HepG2 (cell line): ENCODE measurements at regions not wholly inside any gene's neighbourhood (a gene's known extent, or its start where the extent isn't known, plus 50 kb on each side); places are given as distances from the start of the nearest gene placed in this dataset.

Source experiments
- ATAC-seq: fragments of 200-7000 bp; cut with Tn5 transposase; 3 replicates; pipeline ENCODE4 v1.9.1; 2020; ENCODE audit warnings: mild to moderate bottlenecking, moderate library complexity
- BruUV-seq: library from RNA; stranded (reverse); fragments of 400-500 nt; replicated peaks from 2 replicates; lab custom pipeline; 2021; lab: Mats Ljungman, UMichigan
- CTCF ChIA-PET: fragments of 300-600 bp; formaldehyde crosslinking; extraction: SDS; loops from one replicate; lab custom pipeline; 2021; ENCODE audit warnings: low total read pairs, inconsistent platforms, low intra/inter-chr PET ratio; lab: Yijun Ruan, JAX
- POLR2A ChIA-PET: fragments of 350-600 bp; sonication (Branson Sonifier 250); formaldehyde crosslinking; loops from one replicate; lab custom pipeline; 2020; ENCODE audit warnings: antibody characterized with exemption, inconsistent platforms; lab: Yijun Ruan, JAX
- DNase-seq: peaks from one replicate; pipeline ENCODE4 v3.0.0-alpha.2; 2015; ENCODE audit warnings: low spot score
- FAIRE-seq: peaks from 3 replicates; lab custom pipeline; 2011; peaks lifted over from hg19 to GRCh38; lab: Jason Lieb, UNC
- H2AFZ ChIP-seq: one replicate; pipeline ENCODE4 v1.6.1; 2011; ENCODE audit warnings: low read length, inconsistent platforms
- H3K27ac ChIP-seq: fragments of 300-600 bp; 3 replicates; pipeline ENCODE4 v1.8.0; 2011; ENCODE audit warnings: mixed run types, mild to moderate bottlenecking, mixed read lengths, low read length, inconsistent platforms; ENCODE audit not compliant: insufficient read depth; ENCODE audit errors: extremely low read length
- H3K27me3 ChIP-seq, 2 experiments: fragments of 200-600 bp in 1 of 2; 2 replicates in 1 of 2; 3 replicates in 1 of 2; pipeline versions ENCODE4 v1.6.0 to v1.8.0; 2011; ENCODE audit warnings: low read length in 2 of 2, mild to moderate bottlenecking in 2 of 2, moderate library complexity in 2 of 2, inconsistent platforms in 1 of 2; ENCODE audit not compliant: insufficient read depth in 2 of 2, control insufficient read depth in 1 of 2
- H3K36me3 ChIP-seq, 2 experiments: fragments of 200-600 bp in 1 of 2; replicated peaks in 1 of 2; 2 replicates in 1 of 2; 3 replicates in 1 of 2; pipeline versions ENCODE4 v1.5.1 to v1.8.0; 2011; ENCODE audit warnings: low read length in 2 of 2, inconsistent platforms in 1 of 2; ENCODE audit not compliant: insufficient read depth in 2 of 2, control insufficient read depth in 1 of 2
- H3K4me1 ChIP-seq: 2 replicates; pipeline ENCODE4 v1.5.1; 2012; ENCODE audit warnings: low read length, inconsistent platforms; ENCODE audit not compliant: insufficient read depth
- H3K4me2 ChIP-seq: 2 replicates; pipeline ENCODE4 v1.6.0; 2011; ENCODE audit warnings: low read depth, low read length, inconsistent platforms
- H3K4me3 ChIP-seq, 3 experiments: fragments of 200-600 bp in 1 of 3; sonication (generic), shearing (Covaris generic) in 1 of 3; replicated peaks in 1 of 3; 2 replicates each; pipeline ENCODE4 v1.5.1; 2011 to 2016; ENCODE audit warnings: low read length in 3 of 3, inconsistent platforms in 2 of 3, low read depth in 2 of 3, mild to moderate bottlenecking in 2 of 3, control low read depth in 1 of 3, mixed read lengths in 1 of 3; ENCODE audit not compliant: insufficient read depth in 1 of 3
- H3K79me2 ChIP-seq: one replicate; pipeline ENCODE4 v1.6.1; 2011; ENCODE audit warnings: low read length, inconsistent platforms; ENCODE audit not compliant: insufficient read depth
- H3K9ac ChIP-seq: 2 replicates; pipeline ENCODE4 v1.6.0; 2011; ENCODE audit warnings: mild to moderate bottlenecking, low read depth, low read length, inconsistent platforms; ENCODE audit not compliant: insufficient read depth
- H3K9me3 ChIP-seq: 2 replicates; pipeline ENCODE4 v1.5.1; 2012; ENCODE audit warnings: mild to moderate bottlenecking, low read length
- H4K20me1 ChIP-seq: 2 replicates; pipeline ENCODE4 v1.6.0; 2011; ENCODE audit warnings: inconsistent platforms, mild to moderate bottlenecking, low read length, moderate library complexity; ENCODE audit not compliant: insufficient read depth
- AHR ChIP-seq: IDR thresholded peaks from 2 replicates; pipeline ENCODE4 v1.6.1; 2018; ENCODE audit warnings: missing genetic modification reagents, missing compliant biosample characterization
- ATF1 ChIP-seq: IDR thresholded peaks from 2 replicates; pipeline ENCODE4 v1.6.1; 2016; ENCODE audit warnings: mild to moderate bottlenecking, control low read depth
- CEBPG ChIP-seq: IDR thresholded peaks from 2 replicates; pipeline ENCODE4 v1.6.1; 2016
- DNMT3B ChIP-seq: conservative IDR thresholded peaks from 2 replicates; pipeline ENCODE4 v1.6.1; 2016; ENCODE audit warnings: missing biosample characterization, control low read depth
- RXRA ChIP-seq: sonication (generic); formaldehyde crosslinking; IDR thresholded peaks from 2 replicates; pipeline ENCODE4 v1.5.1; 2020; ENCODE audit warnings: missing genetic modification reagents
- RXRB ChIP-seq: IDR thresholded peaks from 2 replicates; pipeline ENCODE4 v1.6.1; 2016; ENCODE audit warnings: borderline replicate concordance, missing genetic modification reagents, missing compliant biosample characterization
- SIX4 ChIP-seq: sonication (generic); formaldehyde crosslinking; IDR thresholded peaks from 2 replicates; pipeline ENCODE4 v1.4.0; 2020; ENCODE audit warnings: missing genetic modification reagents
- SKI ChIP-seq: fragments of 450-650 bp; IDR thresholded peaks from one replicate; pipeline ENCODE4 v1.6.1; 2018; ENCODE audit warnings: mild to moderate bottlenecking; ENCODE audit not compliant: partially characterized antibody
- ZBTB7A ChIP-seq: sonication (generic); formaldehyde crosslinking; IDR thresholded peaks from 2 replicates; pipeline ENCODE4 v1.8.0; 2022; ENCODE audit warnings: mild to moderate bottlenecking, missing genetic modification reagents
- ZFP36L2 ChIP-seq: sonication (generic); formaldehyde crosslinking; IDR thresholded peaks from 2 replicates; pipeline ENCODE4 v1.4.0; 2020; ENCODE audit warnings: missing genetic modification reagents
- ZFP62 ChIP-seq: sonication (generic); formaldehyde crosslinking; IDR thresholded peaks from 2 replicates; pipeline ENCODE4 v1.4.0; 2020; ENCODE audit warnings: missing genetic modification reagents
- ZKSCAN8 ChIP-seq: IDR thresholded peaks from 2 replicates; pipeline ENCODE4 v1.6.1; 2016; ENCODE audit warnings: borderline replicate concordance, missing genetic modification reagents, missing compliant biosample characterization
- ZNF230 ChIP-seq: sonication (generic); formaldehyde crosslinking; IDR thresholded peaks from 2 replicates; pipeline ENCODE4 v1.4.0; 2020; ENCODE audit warnings: mild to moderate bottlenecking, missing genetic modification reagents
- ZNF326 ChIP-seq: sonication (generic); formaldehyde crosslinking; IDR thresholded peaks from 2 replicates; pipeline ENCODE4 v1.4.0; 2020; ENCODE audit warnings: missing genetic modification reagents, borderline replicate concordance
- ZNF343 ChIP-seq: sonication (generic); formaldehyde crosslinking; IDR thresholded peaks from 2 replicates; pipeline ENCODE4 v1.4.0; 2020; ENCODE audit warnings: mild to moderate bottlenecking, missing genetic modification reagents
- ZNF562 ChIP-seq: sonication (generic); formaldehyde crosslinking; IDR thresholded peaks from 2 replicates; pipeline ENCODE4 v1.8.0; 2022; ENCODE audit warnings: missing genetic modification reagents, borderline replicate concordance
- WGBS: methylation state at CpG from one replicate; pipeline ENCODE4 v1.1.6; 2017; ENCODE audit warnings: low lambda C conversion rate; 5-methylcytosine and 5-hydroxymethylcytosine counted together
- in situ Hi-C: cut with HindIII; loops from 2 replicates; pipeline ENCODE4 v1.10.0; 2017; ENCODE audit warnings: low pct_unique_long_range_greater_than_20kb; ENCODE audit not compliant: extremely low pct_ligation_motif_present
- intact Hi-C: fragments of 100-400 bp; cut with micrococcal nuclease; formaldehyde crosslinking; loops from one replicate; pipeline ENCODE4 v1.10.0; 2022; ENCODE audit not compliant: unreplicated experiment
- TF ChIP-seq, protein P1 (sequence below): sonication (generic); formaldehyde crosslinking; IDR thresholded peaks from 2 replicates; pipeline ENCODE4 v1.8.1; 2023; ENCODE audit warnings: mild to moderate bottlenecking, moderate library complexity, missing genetic modification reagents
- TF ChIP-seq, protein P2 (sequence below): sonication (generic); formaldehyde crosslinking; IDR thresholded peaks from 2 replicates; pipeline ENCODE4 v1.5.0; 2020; ENCODE audit warnings: missing genetic modification reagents
- TF ChIP-seq, protein P3 (sequence below): IDR thresholded peaks from 2 replicates; pipeline ENCODE4 v1.6.1; 2016; ENCODE audit warnings: missing compliant biosample characterization, missing genetic modification reagents, borderline replicate concordance
- TF ChIP-seq, protein P4 (sequence below): sonication (generic); formaldehyde crosslinking; conservative IDR thresholded peaks from 2 replicates; pipeline ENCODE4 v1.4.0; 2020; ENCODE audit warnings: missing genetic modification reagents

DNA sequence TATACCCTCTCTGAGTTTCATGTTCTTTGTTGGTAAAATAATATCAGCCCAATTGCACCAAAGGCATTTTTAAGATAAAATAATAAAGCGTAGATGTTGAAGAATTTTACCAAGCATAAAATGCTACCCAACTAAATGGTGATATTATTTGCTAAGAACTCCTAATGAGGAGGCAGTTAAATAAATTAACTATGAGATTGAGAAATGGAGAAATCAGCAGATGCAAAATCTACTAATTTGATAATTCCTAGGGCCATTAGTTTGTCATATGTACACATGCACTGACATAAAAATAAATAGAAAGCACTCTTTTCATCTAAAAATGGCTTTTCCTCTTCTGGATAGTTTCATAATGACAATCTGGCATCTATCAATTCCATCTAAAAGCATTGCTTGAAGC lies 681.5 kb upstream of the FAM98A start:
- no peaks in the 10 kb centered on the region for H3K36me3 ChIP-seq
- 0 out of 2 replicates have a peak, but pooled peaks cover 12% of the 10 kb centered on the region for H3K9me3 ChIP-seq
- H4K20me1 ChIP-seq: no peaks in the 10 kb centered on the region
- H2AFZ ChIP-seq: no peak overlapping the region
- no peaks in the 10 kb centered on the region for H3K4me1 ChIP-seq
- no peaks in the 10 kb centered on the region for H3K27me3 ChIP-seq
- H3K79me2 ChIP-seq: no peaks in the 10 kb centered on the region
- FAIRE-seq (no peak), ATAC-seq (no peak), DNase-seq (no peak)
- intact Hi-C loops (no loop called here), in situ Hi-C loops (no loop called here)
- ChIA-PET CTCF (no interaction called here), POLR2A (no interaction called here)
- no peak overlapping the region for H3K4me2 ChIP-seq
- whole genome bisulfite sequencing: 42% methylated on average over 1 of the region's 1 CpG
- no peak overlapping the region for H3K27ac ChIP-seq
- no peak overlapping the region for H3K9ac ChIP-seq
- no peak overlapping the region for H3K4me3 ChIP-seq
- no peak for TF ChIP-seq RXRB
- no peak for TF ChIP-seq ATF1 (CRISPR knock-in tag)
- TF ChIP-seq SIX4 (CRISPR knock-in tag): no peak
- TF ChIP-seq ZBTB7A (CRISPR knock-in tag): no peak
- no peak for TF ChIP-seq AHR
- no peak for TF ChIP-seq RXRA (CRISPR knock-in tag)
- no peak for TF ChIP-seq ZFP62
- no peak for TF ChIP-seq ZFP36L2 (CRISPR knock-in tag)
- TF ChIP-seq, protein P1, sequence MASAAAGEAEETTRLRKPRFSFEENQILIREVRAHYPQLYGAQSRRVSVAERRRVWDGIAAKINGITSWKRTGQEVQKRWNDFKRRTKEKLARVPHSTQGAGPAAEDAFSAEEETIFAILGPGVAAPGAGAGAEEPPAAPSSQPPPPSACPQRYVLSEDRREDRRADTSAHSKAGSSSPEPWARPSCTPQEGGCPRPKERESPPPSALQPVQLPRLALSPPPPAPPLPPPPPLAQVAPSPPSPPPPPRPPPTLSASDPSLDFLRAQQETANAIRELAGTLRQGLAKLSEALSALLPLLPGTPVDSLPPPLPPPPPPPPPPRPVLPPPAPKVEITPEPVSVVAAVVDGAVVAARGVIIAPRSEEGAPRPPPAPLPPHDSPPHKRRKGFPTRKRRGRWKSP (CRISPR knock-in tag): no peak
- TF ChIP-seq SKI: no peak
- TF ChIP-seq, protein P2, sequence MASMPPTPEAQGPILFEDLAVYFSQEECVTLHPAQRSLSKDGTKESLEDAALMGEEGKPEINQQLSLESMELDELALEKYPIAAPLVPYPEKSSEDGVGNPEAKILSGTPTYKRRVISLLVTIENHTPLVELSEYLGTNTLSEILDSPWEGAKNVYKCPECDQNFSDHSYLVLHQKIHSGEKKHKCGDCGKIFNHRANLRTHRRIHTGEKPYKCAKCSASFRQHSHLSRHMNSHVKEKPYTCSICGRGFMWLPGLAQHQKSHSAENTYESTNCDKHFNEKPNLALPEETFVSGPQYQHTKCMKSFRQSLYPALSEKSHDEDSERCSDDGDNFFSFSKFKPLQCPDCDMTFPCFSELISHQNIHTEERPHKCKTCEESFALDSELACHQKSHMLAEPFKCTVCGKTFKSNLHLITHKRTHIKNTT (CRISPR knock-in tag): no peak
- no peak for TF ChIP-seq ZKSCAN8 (CRISPR knock-in tag)
- no peak for TF ChIP-seq ZNF230 (CRISPR knock-in tag)
- TF ChIP-seq DNMT3B (CRISPR knock-in tag): no peak
- no peak for TF ChIP-seq ZNF326 (CRISPR knock-in tag)
- TF ChIP-seq, protein P3, sequence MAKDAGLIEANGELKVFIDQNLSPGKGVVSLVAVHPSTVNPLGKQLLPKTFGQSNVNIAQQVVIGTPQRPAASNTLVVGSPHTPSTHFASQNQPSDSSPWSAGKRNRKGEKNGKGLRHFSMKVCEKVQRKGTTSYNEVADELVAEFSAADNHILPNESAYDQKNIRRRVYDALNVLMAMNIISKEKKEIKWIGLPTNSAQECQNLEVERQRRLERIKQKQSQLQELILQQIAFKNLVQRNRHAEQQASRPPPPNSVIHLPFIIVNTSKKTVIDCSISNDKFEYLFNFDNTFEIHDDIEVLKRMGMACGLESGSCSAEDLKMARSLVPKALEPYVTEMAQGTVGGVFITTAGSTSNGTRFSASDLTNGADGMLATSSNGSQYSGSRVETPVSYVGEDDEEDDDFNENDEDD (CRISPR knock-in tag): no peak
- TF ChIP-seq ZNF343 (CRISPR knock-in tag): no peak
- no peak for TF ChIP-seq CEBPG
- no peak for TF ChIP-seq ZNF562 (CRISPR knock-in tag)
- TF ChIP-seq, protein P4, sequence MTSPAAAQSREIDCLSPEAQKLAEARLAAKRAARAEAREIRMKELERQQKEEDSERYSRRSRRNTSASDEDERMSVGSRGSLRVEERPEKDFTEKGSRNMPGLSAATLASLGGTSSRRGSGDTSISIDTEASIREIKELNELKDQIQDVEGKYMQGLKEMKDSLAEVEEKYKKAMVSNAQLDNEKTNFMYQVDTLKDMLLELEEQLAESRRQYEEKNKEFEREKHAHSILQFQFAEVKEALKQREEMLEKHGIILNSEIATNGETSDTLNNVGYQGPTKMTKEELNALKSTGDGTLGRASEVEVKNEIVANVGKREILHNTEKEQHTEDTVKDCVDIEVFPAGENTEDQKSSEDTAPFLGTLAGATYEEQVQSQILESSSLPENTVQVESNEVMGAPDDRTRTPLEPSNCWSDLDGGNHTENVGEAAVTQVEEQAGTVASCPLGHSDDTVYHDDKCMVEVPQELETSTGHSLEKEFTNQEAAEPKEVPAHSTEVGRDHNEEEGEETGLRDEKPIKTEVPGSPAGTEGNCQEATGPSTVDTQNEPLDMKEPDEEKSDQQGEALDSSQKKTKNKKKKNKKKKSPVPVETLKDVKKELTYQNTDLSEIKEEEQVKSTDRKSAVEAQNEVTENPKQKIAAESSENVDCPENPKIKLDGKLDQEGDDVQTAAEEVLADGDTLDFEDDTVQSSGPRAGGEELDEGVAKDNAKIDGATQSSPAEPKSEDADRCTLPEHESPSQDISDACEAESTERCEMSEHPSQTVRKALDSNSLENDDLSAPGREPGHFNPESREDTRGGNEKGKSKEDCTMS (CRISPR knock-in tag): no peak
- no TSS peak for BruUV-seq
